ENCODE measurements at regions not wholly inside any gene's neighbourhood (a gene's known extent, or its start where the extent isn't known, plus 50 kb on each side); places are given as distances from the start of the nearest gene placed in this dataset.

GRCh38 chr2:195049372-195050031, 607.5 kb upstream of the SLC39A10 start:
- no peak for TF ChIP-seq POLR2A (IDR thresholded peaks at IDR 0.05)
- no peak for TF ChIP-seq CTCF (IDR thresholded peaks at IDR 0.05)

All from breast epithelium (tissue), 3 donors.